Parathyroid adenoma (tissue), 2 donors: ENCODE measurements at regions not wholly inside any gene's neighbourhood (a gene's known extent, or its start where the extent isn't known, plus 50 kb on each side); places are given as distances from the start of the nearest gene placed in this dataset.

Experiments
- H2AFZ ChIP-seq: fragments of 300-600 bp; sonication (generic); one replicate; pipeline ENCODE4 v1.7.0; 2017; ENCODE audit warnings: antibody characterized with exemption, mild to moderate bottlenecking
- H3K27ac ChIP-seq: fragments of 300-600 bp; sonication (generic); one replicate; pipeline ENCODE4 v1.7.0; 2017
- H3K27me3 ChIP-seq: fragments of 300-600 bp; sonication (generic); one replicate; pipeline ENCODE4 v1.7.0; 2017; ENCODE audit warnings: low read length; ENCODE audit not compliant: control insufficient read depth, insufficient read depth
- H3K36me3 ChIP-seq: fragments of 300-600 bp; sonication (generic); one replicate; pipeline ENCODE4 v1.7.0; 2017; ENCODE audit warnings: low read length; ENCODE audit not compliant: control insufficient read depth, insufficient read depth
- H3K4me1 ChIP-seq: fragments of 300-600 bp; sonication (generic); one replicate; pipeline ENCODE4 v1.7.0; 2017; ENCODE audit warnings: control low read depth
- H3K4me2 ChIP-seq: fragments of 300-600 bp; sonication (generic); one replicate; pipeline ENCODE4 v1.7.0; 2017; ENCODE audit warnings: low read length
- H3K4me3 ChIP-seq: fragments of 300-600 bp; sonication (generic); one replicate; pipeline ENCODE4 v1.7.0; 2017; ENCODE audit warnings: low read depth, low read length
- H3K79me2 ChIP-seq: fragments of 300-600 bp; sonication (generic); one replicate; pipeline ENCODE4 v1.7.0; 2017; ENCODE audit warnings: control low read depth
- H3K9ac ChIP-seq: fragments of 300-600 bp; sonication (generic); one replicate; pipeline ENCODE4 v1.7.0; 2017; ENCODE audit warnings: mild to moderate bottlenecking
- H3K9me3 ChIP-seq: fragments of 300-600 bp; sonication (generic); one replicate; pipeline ENCODE4 v1.7.0; 2017; ENCODE audit warnings: low read length; ENCODE audit not compliant: control insufficient read depth
- CTCF ChIP-seq: fragments of 300-600 bp; sonication (generic); IDR thresholded peaks from one replicate; pipeline ENCODE4 v1.7.0; 2017; ENCODE audit warnings: antibody characterized with exemption, mild to moderate bottlenecking
- donor health status: primary hyperparathyroidism.

GRCh38 chr2:12054956-12055618 lies 308.7 kb downstream of the LPIN1 start:
- Histone ChIP-seq H3K4me2 (no peak overlapping the region), H3K27me3 (no peaks in the 10 kb centered on the region), H3K36me3 (no peaks in the 10 kb centered on the region), H3K27ac (no peak overlapping the region), H3K9ac (no peak overlapping the region), H3K4me1 (no peaks in the 10 kb centered on the region), H2AFZ (no peak overlapping the region), H3K4me3 (no peak overlapping the region), H3K9me3 (no peaks in the 10 kb centered on the region), H3K79me2 (no peaks in the 10 kb centered on the region)
- TF ChIP-seq CTCF: no peak

GRCh38 chr2:12057436-12058166 lies 311.2 kb downstream of the LPIN1 start:
- Histone ChIP-seq H3K27ac (no peak overlapping the region), H3K4me3 (no peak overlapping the region)
- no peak for TF ChIP-seq CTCF

GRCh38 chr2:12059616-12060441 lies 313.4 kb downstream of the LPIN1 start:
- Histone ChIP-seq H3K79me2 (no peaks in the 10 kb centered on the region), H3K4me3 (no peak overlapping the region), H3K9me3 (no peaks in the 10 kb centered on the region), H3K9ac (no peak overlapping the region), H3K36me3 (no peaks in the 10 kb centered on the region), H3K27me3 (no peaks in the 10 kb centered on the region), H3K4me2 (no peak overlapping the region), H2AFZ (no peak overlapping the region), H3K27ac (no peak overlapping the region), H3K4me1 (no peaks in the 10 kb centered on the region)
- TF ChIP-seq CTCF: no peak

More at GRCh38 chr2:12057436-12058166, 311.2 kb downstream of the LPIN1 start:
- Histone ChIP-seq H3K4me2 (no peak overlapping the region), H3K9ac (no peak overlapping the region), H3K27me3 (no peaks in the 10 kb centered on the region), H3K79me2 (no peaks in the 10 kb centered on the region), H3K9me3 (no peaks in the 10 kb centered on the region), H3K4me1 (no peaks in the 10 kb centered on the region), H3K36me3 (no peaks in the 10 kb centered on the region), H2AFZ (no peak overlapping the region)

GRCh38 chr2:12060886-12061285 lies 314.5 kb downstream of the LPIN1 start:
- no peaks in the 10 kb centered on the region for H3K27me3 ChIP-seq

More at GRCh38 chr2:12060886-12061285, 314.5 kb downstream of the LPIN1 start:
- H3K9ac ChIP-seq: no peak overlapping the region
- no peaks in the 10 kb centered on the region for H3K9me3 ChIP-seq
- H3K36me3 ChIP-seq: no peaks in the 10 kb centered on the region
- H3K4me1 ChIP-seq: no peaks in the 10 kb centered on the region
- H3K4me2 ChIP-seq: no peak overlapping the region
- no peak overlapping the region for H2AFZ ChIP-seq
- H3K79me2 ChIP-seq: no peaks in the 10 kb centered on the region
- H3K4me3 ChIP-seq: no peak overlapping the region
- no peak overlapping the region for H3K27ac ChIP-seq
- no peak for TF ChIP-seq CTCF
